NCI-H2227 (cell line): ENCODE measurements at regions not wholly inside any gene's neighbourhood (a gene's known extent, or its start where the extent isn't known, plus 50 kb on each side); places are given as distances from the start of the nearest gene placed in this dataset.
A peak's percentile ranks its signal among the peaks of the same experiment; 100 is the strongest.
"Not testable (repeated sequence)": the region's sequence is repeated elsewhere in the genome, so short reads cannot be mapped to it uniquely, and the experiment has no call there.

Experiments used
- DNase-seq: peaks from one replicate; lab custom pipeline; 2025; ENCODE audit not compliant: unreplicated experiment; lab: John Stamatoyannopoulos, UW

GRCh38 chr20:12198281-12198680 lies 280.6 kb downstream of the BTBD3 start:
- no peak for DNase-seq

DNA sequence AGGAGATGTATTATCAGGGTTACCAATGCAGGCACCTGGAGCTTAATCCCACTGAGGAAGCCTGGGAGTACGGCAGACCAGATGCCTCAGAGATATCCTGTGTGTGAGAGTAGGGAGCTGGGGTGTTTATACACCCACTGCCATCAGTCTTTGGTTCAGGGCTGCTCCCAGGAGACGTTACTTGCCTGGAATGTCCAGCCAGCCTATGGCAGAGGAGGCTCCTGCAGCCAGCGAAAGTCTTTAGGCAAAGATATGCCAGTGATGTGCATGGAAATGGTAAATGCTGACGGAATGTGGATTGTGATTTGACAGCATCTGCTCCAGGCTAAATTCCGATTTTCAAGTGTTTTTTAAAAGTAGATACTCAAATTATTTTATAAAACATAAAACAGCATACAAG lies 282.0 kb downstream of the BTBD3 start:
- DNase-seq: no peak

- DNase-seq: no peak
These were observed 283.7 kb downstream of the BTBD3 start for GRCh38 chr20:12201289-12201991.

GRCh38 chr20:12203399-12203798 lies 285.7 kb downstream of the BTBD3 start:
- DNase-seq: no peak

GRCh38 chr20:12203981-12204380 lies 286.3 kb downstream of the BTBD3 start:
- no peak for DNase-seq

- peak; percentile 5 for DNase-seq
These were observed 290.2 kb downstream of the BTBD3 start for GRCh38 chr20:12207875-12208274.

DNA sequence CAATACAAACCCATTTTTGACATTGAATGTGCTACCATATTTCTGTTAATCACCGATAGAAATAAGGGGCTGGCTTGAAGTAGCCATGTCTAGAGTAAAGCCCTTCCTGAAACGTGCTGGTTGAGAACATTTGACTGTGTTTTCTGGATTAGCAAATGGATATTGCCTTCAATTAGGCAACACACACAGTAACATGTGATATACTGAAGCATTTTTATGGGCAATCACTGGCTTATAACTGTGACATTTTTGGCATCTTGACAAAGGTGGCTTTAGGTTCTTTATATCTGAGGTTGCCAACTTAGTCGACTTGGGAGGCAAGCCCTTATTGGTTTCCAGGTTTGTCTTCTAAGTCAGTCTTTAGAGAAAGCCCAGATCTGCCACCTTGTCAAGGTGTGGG lies 292.9 kb downstream of the BTBD3 start:
- no peak for DNase-seq

DNA sequence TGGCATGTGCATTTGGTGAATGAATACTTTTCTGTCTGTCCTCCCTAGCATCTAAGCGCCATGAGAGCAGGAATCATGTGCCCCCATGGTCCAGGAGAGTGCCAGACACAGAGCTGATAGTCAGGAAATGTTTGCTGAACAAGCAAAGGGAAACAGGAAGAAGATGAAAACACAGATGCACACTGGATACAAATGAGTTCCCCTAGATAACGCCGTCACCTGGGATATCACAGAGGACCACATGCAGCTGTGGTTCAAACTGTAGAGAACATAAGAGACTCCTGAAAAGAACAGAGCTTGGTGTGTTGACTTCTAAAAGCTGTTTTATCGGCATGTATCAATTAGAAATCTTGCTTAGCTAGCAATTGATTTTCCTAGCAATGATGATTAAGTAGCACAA lies 293.7 kb downstream of the BTBD3 start:
- DNase-seq: no peak

GRCh38 chr20:12217382-12217781 lies 299.7 kb downstream of the BTBD3 start:
- no peak for DNase-seq

DNA sequence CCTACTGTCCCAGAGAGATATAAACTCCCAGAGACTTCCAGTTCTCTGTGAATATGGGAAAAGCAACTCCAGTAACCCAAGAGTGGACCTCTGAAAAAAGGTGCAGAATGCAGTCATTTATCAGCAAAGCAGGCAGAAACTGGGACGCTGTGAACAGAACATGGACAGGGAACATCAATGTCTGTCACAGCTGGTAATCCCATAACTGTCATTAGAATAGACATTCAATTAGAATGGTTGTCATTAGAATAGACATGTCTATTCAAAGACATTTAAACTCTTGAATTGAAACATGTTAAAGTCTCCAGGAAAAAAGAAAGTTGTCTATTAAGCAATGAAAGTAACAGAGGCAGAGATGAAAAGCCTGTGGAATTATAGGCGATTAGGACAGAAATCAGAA lies 302.1 kb downstream of the BTBD3 start:
- DNase-seq: no peak

DNA sequence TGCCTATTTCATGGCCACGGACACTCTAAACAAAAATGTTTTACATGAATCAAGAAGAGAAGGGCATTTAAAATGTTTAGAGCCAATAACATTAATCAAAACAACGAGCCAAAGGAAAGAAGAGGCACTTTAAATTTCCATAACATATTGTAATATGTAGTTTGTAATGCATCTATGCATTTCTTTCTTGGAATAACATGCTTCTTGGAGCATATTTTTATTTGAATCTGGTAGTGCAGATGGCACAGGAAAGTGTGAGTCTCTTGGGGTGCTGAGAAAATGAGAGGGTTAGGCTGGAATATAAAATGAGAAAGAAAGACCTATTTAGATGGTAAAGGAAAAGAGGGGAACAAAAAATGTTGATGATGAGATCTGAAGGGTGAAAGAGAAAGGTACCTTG lies 305.4 kb downstream of the BTBD3 start:
- DNase-seq: no peak

- no peak for DNase-seq
These were observed 308.2 kb downstream of the BTBD3 start for GRCh38 chr20:12225898-12226297.

GRCh38 chr20:12229891-12230290 lies 312.2 kb downstream of the BTBD3 start:
- DNase-seq: no peak

DNA sequence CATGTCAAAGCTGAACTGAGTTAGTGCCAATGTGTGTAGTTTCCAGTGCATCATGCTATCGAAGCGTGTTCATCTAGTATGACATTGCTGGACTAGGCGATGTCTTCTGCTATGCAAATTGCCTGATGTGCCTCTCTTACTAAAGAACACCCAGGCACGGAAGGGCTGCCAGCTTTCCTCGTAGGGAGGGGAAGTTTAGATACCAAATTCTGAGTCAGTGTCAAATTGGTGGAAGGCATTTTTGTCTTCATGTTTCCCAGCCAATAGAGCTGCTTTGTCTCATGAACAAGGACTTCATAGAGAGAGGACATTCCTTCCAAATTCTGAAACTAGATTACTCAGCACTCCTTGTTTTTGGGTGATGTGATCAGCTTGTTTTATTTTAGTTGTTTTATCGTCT lies 320.1 kb downstream of the BTBD3 start:
- DNase-seq: no peak

DNA sequence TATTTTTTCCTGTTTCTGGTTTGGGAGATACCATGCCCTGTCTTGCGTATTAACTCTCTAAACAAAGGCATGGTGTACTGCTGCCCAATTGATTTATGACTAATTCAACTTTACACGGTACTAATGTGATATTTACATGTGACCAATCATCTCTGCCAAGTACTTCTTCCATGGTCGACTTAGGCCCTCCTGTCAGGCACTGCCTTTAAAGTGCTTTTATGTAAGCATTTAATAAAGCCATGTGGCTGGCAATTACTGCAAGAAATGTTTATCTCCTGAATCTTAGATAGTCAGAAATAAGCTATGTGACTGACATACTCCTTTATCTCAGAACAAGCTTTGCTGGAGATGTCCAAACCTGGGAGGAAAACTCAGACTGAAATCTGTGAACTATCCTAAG lies 323.4 kb downstream of the BTBD3 start:
- DNase-seq: no peak

DNA sequence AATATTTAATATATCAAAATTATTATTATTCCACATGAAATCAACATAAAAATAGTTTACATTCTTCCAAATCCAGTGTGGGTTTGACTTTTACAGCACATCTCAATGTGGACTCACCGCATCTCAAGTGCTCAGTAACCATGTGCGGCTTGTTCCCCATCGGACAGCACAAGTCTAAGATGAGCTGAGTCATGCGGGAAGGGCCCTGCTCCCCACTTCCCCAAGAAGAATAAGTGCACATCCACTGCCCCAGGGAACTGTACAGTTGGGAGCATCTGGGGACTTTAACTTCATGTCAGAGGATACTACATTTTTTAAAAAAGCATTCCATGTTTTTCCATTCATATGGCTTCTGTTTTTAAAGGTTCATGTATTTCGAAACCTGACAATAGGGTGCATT lies 325.6 kb downstream of the BTBD3 start:
- no peak for DNase-seq

DNA sequence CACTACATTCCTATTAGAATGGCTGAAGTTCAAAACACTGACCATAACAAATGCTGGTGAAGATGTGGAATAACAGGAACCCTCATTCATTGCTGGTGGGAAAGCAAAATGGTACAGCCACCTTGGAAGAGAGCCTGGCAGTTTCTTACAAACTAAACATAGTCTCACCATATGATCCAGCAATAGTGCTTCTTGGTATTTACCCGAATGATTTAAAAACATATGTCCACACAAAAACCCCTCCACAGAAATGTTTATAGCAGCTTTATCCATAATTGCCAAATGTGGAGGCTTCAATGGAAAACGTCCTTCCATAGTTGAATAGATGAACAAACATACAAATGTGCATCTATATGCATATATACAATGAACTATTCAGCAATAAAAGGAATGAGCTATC lies 330.8 kb downstream of the BTBD3 start:
- DNase-seq: no peak

DNA sequence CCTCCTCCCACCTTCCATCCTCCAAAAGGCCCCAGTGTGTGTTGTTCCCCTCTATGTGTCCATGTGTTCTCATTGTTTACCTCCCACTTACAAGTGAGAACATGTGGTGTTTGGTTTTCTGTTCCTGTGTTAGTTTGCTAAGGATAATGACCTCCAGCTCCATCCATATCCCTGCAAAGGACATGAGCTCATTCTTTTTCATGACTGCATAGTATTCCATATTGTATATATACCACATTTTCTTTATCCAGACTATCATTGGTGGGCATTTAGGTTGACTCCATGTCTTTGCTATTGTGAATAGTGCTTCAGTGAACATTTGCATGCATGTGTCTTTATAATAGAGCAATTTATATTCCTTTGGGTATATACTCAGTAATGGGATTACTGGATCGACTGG lies 333.0 kb downstream of the BTBD3 start:
- DNase-seq: not testable (repeated sequence)

- no peak for DNase-seq
These were observed 335.1 kb downstream of the BTBD3 start for GRCh38 chr20:12252793-12253192.

- no peak for DNase-seq
These were observed 337.8 kb downstream of the BTBD3 start for GRCh38 chr20:12255461-12255970.

- no peak for DNase-seq
These were observed 339.1 kb downstream of the BTBD3 start for GRCh38 chr20:12256806-12257205.

- no peak for DNase-seq
These were observed 345.1 kb downstream of the BTBD3 start for GRCh38 chr20:12262747-12263146.

DNA sequence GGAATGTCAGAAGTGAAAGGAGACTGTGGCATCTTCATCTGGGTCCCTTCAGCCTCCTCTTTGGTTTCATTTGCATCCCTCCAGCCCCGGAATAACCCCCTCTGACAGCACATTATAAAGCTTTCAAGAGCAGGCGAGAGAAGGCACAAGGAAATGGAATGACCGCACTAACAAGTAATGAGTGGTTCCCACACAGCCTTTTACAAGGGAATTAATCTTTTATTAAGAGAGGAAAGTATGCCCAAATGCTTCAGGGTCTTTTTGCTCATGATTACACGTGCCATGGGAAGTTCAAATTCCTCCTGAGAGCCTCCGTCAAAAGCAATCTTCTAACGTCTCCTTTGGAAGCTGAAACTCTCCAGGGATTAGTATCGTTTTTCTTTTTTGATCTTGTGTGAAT lies 347.0 kb downstream of the BTBD3 start:
- DNase-seq: no peak
